ENCODE measurements at regions not wholly inside any gene's neighbourhood (a gene's known extent, or its start where the extent isn't known, plus 50 kb on each side); places are given as distances from the start of the nearest gene placed in this dataset.

DNA sequence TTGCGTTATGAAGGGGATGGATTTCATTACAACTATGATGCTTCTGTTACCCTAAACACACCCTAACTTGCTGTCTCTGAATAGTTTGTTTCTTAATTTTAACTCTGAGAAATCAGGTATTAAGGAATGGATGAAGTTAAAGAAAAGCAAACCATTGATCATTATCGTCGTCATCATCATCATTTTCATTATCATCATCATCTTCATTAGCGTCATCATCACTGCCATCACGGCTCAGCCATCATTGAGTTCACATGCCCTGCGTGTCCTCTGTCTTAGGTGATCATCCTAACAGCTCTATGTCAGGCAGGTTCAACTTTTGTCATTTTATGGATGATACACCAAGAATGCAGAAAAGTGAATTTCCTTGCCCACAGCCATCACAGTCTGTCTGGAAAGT is 477.5 kb upstream of the EEF2KMT start:
- TF ChIP-seq, protein P1, sequence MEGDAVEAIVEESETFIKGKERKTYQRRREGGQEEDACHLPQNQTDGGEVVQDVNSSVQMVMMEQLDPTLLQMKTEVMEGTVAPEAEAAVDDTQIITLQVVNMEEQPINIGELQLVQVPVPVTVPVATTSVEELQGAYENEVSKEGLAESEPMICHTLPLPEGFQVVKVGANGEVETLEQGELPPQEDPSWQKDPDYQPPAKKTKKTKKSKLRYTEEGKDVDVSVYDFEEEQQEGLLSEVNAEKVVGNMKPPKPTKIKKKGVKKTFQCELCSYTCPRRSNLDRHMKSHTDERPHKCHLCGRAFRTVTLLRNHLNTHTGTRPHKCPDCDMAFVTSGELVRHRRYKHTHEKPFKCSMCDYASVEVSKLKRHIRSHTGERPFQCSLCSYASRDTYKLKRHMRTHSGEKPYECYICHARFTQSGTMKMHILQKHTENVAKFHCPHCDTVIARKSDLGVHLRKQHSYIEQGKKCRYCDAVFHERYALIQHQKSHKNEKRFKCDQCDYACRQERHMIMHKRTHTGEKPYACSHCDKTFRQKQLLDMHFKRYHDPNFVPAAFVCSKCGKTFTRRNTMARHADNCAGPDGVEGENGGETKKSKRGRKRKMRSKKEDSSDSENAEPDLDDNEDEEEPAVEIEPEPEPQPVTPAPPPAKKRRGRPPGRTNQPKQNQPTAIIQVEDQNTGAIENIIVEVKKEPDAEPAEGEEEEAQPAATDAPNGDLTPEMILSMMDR (IDR thresholded peaks at IDR 0.05): no peak
- no peak for TF ChIP-seq POLR2A (IDR thresholded peaks at IDR 0.05)

All from heart left ventricle (tissue), 13 donors.